CD4-positive, alpha-beta T cell (primary cell): ENCODE measurements at regions not wholly inside any gene's neighbourhood (a gene's known extent, or its start where the extent isn't known, plus 50 kb on each side); places are given as distances from the start of the nearest gene placed in this dataset.
"Not testable (repeated sequence)": the region's sequence is repeated elsewhere in the genome, so short reads cannot be mapped to it uniquely, and the experiment has no call there.

Experiments used
- ATAC-seq: fragments of 200-7000 bp; cut with Tn5 transposase; one replicate; pipeline ENCODE4 v1.10.0; 2022; ENCODE audit warnings: mild to moderate bottlenecking; ENCODE audit not compliant: poor library complexity
- CTCF ChIA-PET: fragments of 350-600 bp; sonication (Branson Sonifier 250); formaldehyde crosslinking; loops from one replicate; lab custom pipeline; 2021; ENCODE audit warnings: antibody characterized with exemption, inconsistent platforms; lab: Charles Lee
- POLR2A ChIA-PET: fragments of 350-600 bp; sonication (Branson Sonifier 250); formaldehyde crosslinking; loops from one replicate; lab custom pipeline; 2021; ENCODE audit warnings: antibody characterized with exemption, inconsistent platforms; lab: Charles Lee
- DNase-seq, 14 experiments: peaks; one replicate each; pipeline ENCODE4 v3.0.0-alpha.2; 2013 to 2020; ENCODE audit warnings: mixed read lengths in 2 of 14
- H3K27ac ChIP-seq, 2 donors: one replicate each; pipeline versions ENCODE4 v1.5.1 to v1.7.0; 2013; ENCODE audit warnings: low read length in 2 of 2, low read depth in 1 of 2, mild to moderate bottlenecking in 1 of 2
- H3K27me3 ChIP-seq, 2 experiments: 1 replicate in 1 of 2; 2 replicates in 1 of 2; pipeline versions ENCODE4 v1.6.1 to v1.7.0; 2013; ENCODE audit warnings: low read length in 2 of 2, control low read depth in 1 of 2, mild to moderate bottlenecking in 1 of 2, moderate library complexity in 1 of 2; ENCODE audit not compliant: insufficient read depth in 2 of 2, control insufficient read depth in 1 of 2
- H3K36me3 ChIP-seq: one replicate; pipeline ENCODE4 v1.6.1; 2013; ENCODE audit warnings: low read length, control low read depth; ENCODE audit not compliant: insufficient read depth
- H3K4me1 ChIP-seq: one replicate; pipeline ENCODE4 v1.6.1; 2013; ENCODE audit warnings: low read length, control low read depth; ENCODE audit not compliant: insufficient read depth
- H3K4me3 ChIP-seq: one replicate; pipeline ENCODE4 v1.5.1; 2013; ENCODE audit warnings: mild to moderate bottlenecking, low read length, moderate library complexity
- H3K9me3 ChIP-seq, 2 experiments: 1 replicate in 1 of 2; 2 replicates in 1 of 2; pipeline versions ENCODE4 v1.6.1 to v1.7.0; 2013; ENCODE audit warnings: low read length in 2 of 2, mild to moderate bottlenecking in 2 of 2, control low read depth in 1 of 2, moderate library complexity in 1 of 2; ENCODE audit not compliant: control insufficient read depth in 1 of 2, insufficient read depth in 1 of 2
- H3K27ac Mint-ChIP-seq: one replicate; pipeline ENCODE4 v1.8.0; 2020; ENCODE audit warnings: mixed read lengths
- H3K27me3 Mint-ChIP-seq: one replicate; pipeline ENCODE4 v1.8.0; 2021; ENCODE audit warnings: mixed read lengths
- H3K36me3 Mint-ChIP-seq: one replicate; pipeline ENCODE4 v1.8.0; 2021; ENCODE audit warnings: low read depth, mixed read lengths
- H3K4me1 Mint-ChIP-seq: one replicate; pipeline ENCODE4 v1.8.0; 2021; ENCODE audit warnings: low read depth, mixed read lengths
- H3K4me3 Mint-ChIP-seq: one replicate; pipeline ENCODE4 v1.8.0; 2020; ENCODE audit warnings: mild to moderate bottlenecking, mixed read lengths
- H3K9me3 Mint-ChIP-seq: one replicate; pipeline ENCODE4 v1.8.0; 2020; ENCODE audit warnings: mixed read lengths
- intact Hi-C, 2 experiments: fragments of 100-400 bp; cut with DNase I in 1 of 2; cut with micrococcal nuclease in 1 of 2; formaldehyde crosslinking; loops; one replicate each; pipeline versions ENCODE4 v1.15.1 to v1.9.0; 2023 to 2025; cut with DNase I, micrococcal nuclease
- TF ChIP-seq, protein P1 (sequence below): fragments of 200-600 bp; IDR thresholded peaks from one replicate; pipeline ENCODE4 v1.8.0; 2022; ENCODE audit warnings: antibody characterized with exemption, mild to moderate bottlenecking

GRCh38 chr22:27108425-27109114, 451.2 kb downstream of the MIAT start:
- Mint-ChIP-seq H3K27me3 (peaks cover 38% of the 10 kb centered on the region), H3K36me3 (no peaks in the 10 kb centered on the region), H3K9me3 (peaks cover 4% of the 10 kb centered on the region), H3K4me3 (no peak overlapping the region), H3K4me1 (no peaks in the 10 kb centered on the region), H3K27ac (no peak overlapping the region)
- intact Hi-C loops, result no loop called here
- DNase-seq, result no peak
- no peak overlapping the region for H3K4me3 ChIP-seq
- CTCF ChIA-PET, result no interaction called here
- no peak for ATAC-seq
- no peaks in the 10 kb centered on the region for H3K4me1 ChIP-seq
- no peaks in the 10 kb centered on the region for H3K27me3 ChIP-seq
- TF ChIP-seq, protein P1, sequence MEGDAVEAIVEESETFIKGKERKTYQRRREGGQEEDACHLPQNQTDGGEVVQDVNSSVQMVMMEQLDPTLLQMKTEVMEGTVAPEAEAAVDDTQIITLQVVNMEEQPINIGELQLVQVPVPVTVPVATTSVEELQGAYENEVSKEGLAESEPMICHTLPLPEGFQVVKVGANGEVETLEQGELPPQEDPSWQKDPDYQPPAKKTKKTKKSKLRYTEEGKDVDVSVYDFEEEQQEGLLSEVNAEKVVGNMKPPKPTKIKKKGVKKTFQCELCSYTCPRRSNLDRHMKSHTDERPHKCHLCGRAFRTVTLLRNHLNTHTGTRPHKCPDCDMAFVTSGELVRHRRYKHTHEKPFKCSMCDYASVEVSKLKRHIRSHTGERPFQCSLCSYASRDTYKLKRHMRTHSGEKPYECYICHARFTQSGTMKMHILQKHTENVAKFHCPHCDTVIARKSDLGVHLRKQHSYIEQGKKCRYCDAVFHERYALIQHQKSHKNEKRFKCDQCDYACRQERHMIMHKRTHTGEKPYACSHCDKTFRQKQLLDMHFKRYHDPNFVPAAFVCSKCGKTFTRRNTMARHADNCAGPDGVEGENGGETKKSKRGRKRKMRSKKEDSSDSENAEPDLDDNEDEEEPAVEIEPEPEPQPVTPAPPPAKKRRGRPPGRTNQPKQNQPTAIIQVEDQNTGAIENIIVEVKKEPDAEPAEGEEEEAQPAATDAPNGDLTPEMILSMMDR, result no peak
- H3K36me3 ChIP-seq, result no peaks in the 10 kb centered on the region
- POLR2A ChIA-PET, result no interaction called here
- H3K27ac ChIP-seq, result no peak overlapping the region
- H3K9me3 ChIP-seq, result peaks cover 0 to 12% of the 10 kb centered on the region in 2 experiments

DNA sequence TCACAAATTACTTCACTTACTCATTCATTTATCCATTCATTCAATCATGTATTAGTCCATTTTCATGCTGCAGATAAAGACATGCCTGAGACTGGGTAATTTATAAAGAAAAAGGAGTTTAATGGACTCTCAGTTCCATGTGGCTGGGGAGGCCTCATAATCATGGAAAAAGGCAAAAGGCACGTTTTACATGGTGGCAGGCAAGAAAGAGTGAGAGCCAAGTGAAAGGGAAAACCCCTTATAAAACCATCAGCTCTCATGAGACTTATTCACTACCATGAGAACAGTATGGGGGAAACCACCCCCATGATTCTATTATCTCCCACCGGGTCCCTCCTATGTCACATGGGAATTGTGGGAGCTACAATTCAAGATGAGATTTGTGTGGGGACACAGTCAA, 452.0 kb downstream of the MIAT start:
- H3K4me3 ChIP-seq, intact Hi-C loops, H3K27ac ChIP-seq, H3K9me3 Mint-ChIP-seq, H3K36me3 Mint-ChIP-seq, ATAC-seq, DNase-seq, CTCF ChIA-PET, H3K36me3 ChIP-seq, POLR2A ChIA-PET, H3K4me1 ChIP-seq, H3K27me3 ChIP-seq, H3K27ac Mint-ChIP-seq, H3K4me3 Mint-ChIP-seq, H3K4me1 Mint-ChIP-seq: not testable (repeated sequence)
- H3K27me3 Mint-ChIP-seq, result peaks cover 38% of the 10 kb centered on the region
- H3K9me3 ChIP-seq, result peaks cover 0 to 15% of the 10 kb centered on the region in 2 experiments

GRCh38 chr22:27110665-27111451, 453.5 kb downstream of the MIAT start:
- Histone ChIP-seq H3K9me3 (peaks cover 0 to 17% of the 10 kb centered on the region in 2 experiments), H3K27me3 (no peaks in the 10 kb centered on the region), H3K27ac (no peak overlapping the region), H3K36me3 (no peaks in the 10 kb centered on the region), H3K4me3 (no peak overlapping the region), H3K4me1 (no peaks in the 10 kb centered on the region)
- DNase-seq (no peak), ATAC-seq (no peak)
- TF ChIP-seq, protein P1, result no peak
- POLR2A ChIA-PET, result no interaction called here
- Mint-ChIP-seq H3K36me3 (no peaks in the 10 kb centered on the region), H3K4me3 (no peak overlapping the region), H3K27me3 (peaks cover 30% of the 10 kb centered on the region), H3K27ac (no peak overlapping the region), H3K4me1 (no peaks in the 10 kb centered on the region), H3K9me3 (peaks cover 4% of the 10 kb centered on the region)
- CTCF ChIA-PET, result no interaction called here
- intact Hi-C loops, result no loop called here
